Endodermal cell (in vitro differentiated cells): ENCODE measurements at regions not wholly inside any gene's neighbourhood (a gene's known extent, or its start where the extent isn't known, plus 50 kb on each side); places are given as distances from the start of the nearest gene placed in this dataset.

Experiments used
- DNase-seq: peaks from one replicate; pipeline ENCODE4 v3.0.0-alpha.2; 2017
- H3K27ac ChIP-seq: 2 replicates; pipeline ENCODE4 v1.5.1; 2013; ENCODE audit warnings: mild to moderate bottlenecking, low read depth, low read length, moderate library complexity
- H3K27me3 ChIP-seq: 2 replicates; pipeline ENCODE4 v1.6.1; 2013; ENCODE audit warnings: mild to moderate bottlenecking, low read length, moderate library complexity; ENCODE audit not compliant: insufficient read depth, control insufficient read depth, poor library complexity, severe bottlenecking
- H3K36me3 ChIP-seq: 2 replicates; pipeline ENCODE4 v1.7.0; 2013; ENCODE audit warnings: mild to moderate bottlenecking, low read length, moderate library complexity; ENCODE audit not compliant: control insufficient read depth, insufficient read depth
- H3K4me1 ChIP-seq: one replicate; pipeline ENCODE4 v1.7.0; 2013; ENCODE audit warnings: low read length; ENCODE audit not compliant: control insufficient read depth, insufficient read depth
- H3K4me3 ChIP-seq: 2 replicates; pipeline ENCODE4 v1.5.1; 2013; ENCODE audit warnings: mild to moderate bottlenecking, low read length, moderate library complexity
- H3K9ac ChIP-seq: 2 replicates; pipeline ENCODE4 v1.6.1; 2013; ENCODE audit warnings: mild to moderate bottlenecking, low read length, moderate library complexity; ENCODE audit not compliant: poor library complexity, severe bottlenecking; ENCODE audit errors: extremely low read depth
- H3K9me3 ChIP-seq: 2 replicates; pipeline ENCODE4 v1.6.1; 2013; ENCODE audit warnings: mild to moderate bottlenecking, low read length, moderate library complexity; ENCODE audit not compliant: control insufficient read depth
- H3K27ac Mint-ChIP-seq: 2 replicates; pipeline ENCODE4 v1.8.0; 2020; ENCODE audit warnings: mixed read lengths
- H3K27me3 Mint-ChIP-seq: 2 replicates; pipeline ENCODE4 v1.8.0; 2021; ENCODE audit warnings: mild to moderate bottlenecking, mixed read lengths; ENCODE audit not compliant: insufficient read depth
- H3K36me3 Mint-ChIP-seq: 2 replicates; pipeline ENCODE4 v1.8.0; 2020; ENCODE audit warnings: low read depth, mixed read lengths
- H3K4me1 Mint-ChIP-seq: 2 replicates; pipeline ENCODE4 v1.8.0; 2020; ENCODE audit warnings: mixed read lengths
- H3K4me3 Mint-ChIP-seq: 2 replicates; pipeline ENCODE4 v1.8.0; 2020; ENCODE audit warnings: mild to moderate bottlenecking, moderate library complexity, mixed read lengths
- H3K9me3 Mint-ChIP-seq: 2 replicates; pipeline ENCODE4 v1.8.0; 2020; ENCODE audit warnings: mild to moderate bottlenecking, mixed read lengths
- WGBS, 2 experiments: methylation state at CpG; one replicate each; pipeline versions ENCODE4 v1.1.5 to v1.1.7; 2013; ENCODE audit warnings: missing lambda C conversion rate in 2 of 2, mixed read lengths in 1 of 2; ENCODE audit not compliant: insufficient coverage in 1 of 2, insufficient read length in 1 of 2; 5-methylcytosine and 5-hydroxymethylcytosine counted together
- TF ChIP-seq, protein P1 (sequence below): fragments of 200-600 bp; sonication (generic); conservative IDR thresholded peaks from 2 replicates; pipeline ENCODE4 v1.5.0; 2021; ENCODE audit warnings: antibody characterized with exemption, mild to moderate bottlenecking

DNA sequence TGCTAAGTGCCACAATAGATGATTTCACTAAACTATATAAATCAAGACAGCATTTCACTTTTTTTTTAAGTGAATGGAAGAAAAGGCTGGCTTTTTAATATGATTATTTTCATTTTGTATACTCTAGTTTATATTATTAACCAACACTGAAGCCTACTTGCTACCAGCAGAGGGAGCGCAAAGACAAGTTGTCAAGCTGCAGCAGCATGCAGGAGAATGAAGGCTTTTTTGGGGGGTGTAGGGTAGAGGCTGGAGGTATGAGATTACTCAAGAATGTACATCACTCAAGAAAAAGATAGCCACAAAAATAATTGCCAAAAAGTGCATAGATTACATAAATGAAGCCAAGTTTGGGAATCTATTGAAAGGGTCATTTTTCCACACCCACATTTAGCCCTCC, 519.5 kb downstream of the FGF13 start:
- Histone ChIP-seq H3K36me3 (no peaks in the 10 kb centered on the region), H3K4me3 (no peak overlapping the region), H3K4me1 (no peaks in the 10 kb centered on the region), H3K27ac (no peak overlapping the region), H3K27me3 (no peaks in the 10 kb centered on the region), H3K9me3 (no peaks in the 10 kb centered on the region), H3K9ac (no peak overlapping the region)
- Mint-ChIP-seq H3K36me3 (no peaks in the 10 kb centered on the region), H3K4me1 (peaks cover 2% of the 10 kb centered on the region), H3K4me3 (no peak overlapping the region), H3K9me3 (peaks cover 16% of the 10 kb centered on the region), H3K27ac (no peak overlapping the region), H3K27me3 (no peaks in the 10 kb centered on the region)
- peak; percentile 71 for DNase-seq
- no CpG with 5 or more reads among the region's 1 CpG for WGBS, 2 experiments
- TF ChIP-seq, protein P1, sequence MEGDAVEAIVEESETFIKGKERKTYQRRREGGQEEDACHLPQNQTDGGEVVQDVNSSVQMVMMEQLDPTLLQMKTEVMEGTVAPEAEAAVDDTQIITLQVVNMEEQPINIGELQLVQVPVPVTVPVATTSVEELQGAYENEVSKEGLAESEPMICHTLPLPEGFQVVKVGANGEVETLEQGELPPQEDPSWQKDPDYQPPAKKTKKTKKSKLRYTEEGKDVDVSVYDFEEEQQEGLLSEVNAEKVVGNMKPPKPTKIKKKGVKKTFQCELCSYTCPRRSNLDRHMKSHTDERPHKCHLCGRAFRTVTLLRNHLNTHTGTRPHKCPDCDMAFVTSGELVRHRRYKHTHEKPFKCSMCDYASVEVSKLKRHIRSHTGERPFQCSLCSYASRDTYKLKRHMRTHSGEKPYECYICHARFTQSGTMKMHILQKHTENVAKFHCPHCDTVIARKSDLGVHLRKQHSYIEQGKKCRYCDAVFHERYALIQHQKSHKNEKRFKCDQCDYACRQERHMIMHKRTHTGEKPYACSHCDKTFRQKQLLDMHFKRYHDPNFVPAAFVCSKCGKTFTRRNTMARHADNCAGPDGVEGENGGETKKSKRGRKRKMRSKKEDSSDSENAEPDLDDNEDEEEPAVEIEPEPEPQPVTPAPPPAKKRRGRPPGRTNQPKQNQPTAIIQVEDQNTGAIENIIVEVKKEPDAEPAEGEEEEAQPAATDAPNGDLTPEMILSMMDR: peak; percentile 92

DNA sequence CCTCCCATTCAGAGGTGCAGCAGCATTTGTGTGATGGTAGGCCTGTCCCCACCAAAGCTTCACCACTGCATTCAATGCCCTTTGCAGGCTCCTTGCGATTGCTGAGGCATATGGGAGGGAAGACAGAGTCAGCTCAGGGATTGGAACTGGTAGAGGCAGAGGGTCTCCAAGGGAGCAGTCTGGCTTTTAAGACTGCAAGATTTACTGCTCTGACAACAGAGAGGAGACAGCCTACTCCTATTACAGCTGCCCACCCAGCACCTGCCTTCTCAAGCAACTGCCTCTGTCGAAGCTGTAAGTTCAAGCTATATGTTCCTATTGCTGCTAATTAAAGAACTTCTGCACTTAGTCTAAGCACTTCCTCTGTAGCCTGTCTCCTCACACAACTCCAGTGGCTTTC, 481.8 kb downstream of the FGF13 start:
- H3K27me3 Mint-ChIP-seq: no peaks in the 10 kb centered on the region
- H3K4me3 Mint-ChIP-seq: no peak overlapping the region
- H3K9me3 Mint-ChIP-seq: peaks cover 55% of the 10 kb centered on the region
- H3K36me3 ChIP-seq: peaks cover 15% of the 10 kb centered on the region
- no peaks in the 10 kb centered on the region for H3K4me1 ChIP-seq
- H3K9ac ChIP-seq: no peak overlapping the region
- no peak for DNase-seq
- H3K27ac ChIP-seq: no peak overlapping the region
- H3K4me1 Mint-ChIP-seq: no peaks in the 10 kb centered on the region
- 93% methylated on average over 2 of the region's 2 CpGs; no CpG with 5 or more reads in 1 of the 2 experiments for WGBS, 2 experiments
- H3K27me3 ChIP-seq: no peaks in the 10 kb centered on the region
- peaks cover 35% of the 10 kb centered on the region for H3K36me3 Mint-ChIP-seq
- peaks cover 24% of the 10 kb centered on the region for H3K9me3 ChIP-seq
- no peak overlapping the region for H3K27ac Mint-ChIP-seq
- TF ChIP-seq, protein P1: no peak
- H3K4me3 ChIP-seq: no peak overlapping the region

DNA sequence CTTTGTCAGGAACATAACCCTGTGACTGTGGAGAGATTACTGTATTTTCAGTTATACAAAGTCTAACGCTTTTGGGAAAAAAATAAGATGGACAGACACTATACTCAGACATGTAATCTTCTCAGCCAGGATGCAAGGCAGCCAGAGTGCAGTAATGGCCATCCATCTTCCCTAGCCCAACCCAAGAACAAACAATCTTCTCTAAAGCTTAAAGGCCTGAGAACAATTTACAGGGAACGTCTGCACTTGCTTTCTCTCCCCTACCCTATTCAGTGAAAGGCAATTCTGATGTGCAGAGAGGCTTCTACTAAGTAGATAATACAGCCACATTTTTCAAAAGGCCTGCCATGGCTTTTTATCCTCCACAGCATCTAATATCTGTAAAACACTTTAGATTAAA, 471.3 kb downstream of the FGF13 start:
- Histone ChIP-seq H3K27ac (no peak overlapping the region), H3K27me3 (no peaks in the 10 kb centered on the region), H3K9me3 (no peaks in the 10 kb centered on the region), H3K4me3 (no peak overlapping the region), H3K36me3 (peaks cover 5% of the 10 kb centered on the region), H3K9ac (no peak overlapping the region), H3K4me1 (no peaks in the 10 kb centered on the region)
- Mint-ChIP-seq H3K4me1 (peaks cover 24% of the 10 kb centered on the region), H3K4me3 (no peak overlapping the region), H3K27ac (no peak overlapping the region), H3K36me3 (peaks cover 7% of the 10 kb centered on the region), H3K9me3 (peaks cover 33% of the 10 kb centered on the region), H3K27me3 (no peaks in the 10 kb centered on the region)
- 95% methylated on average over 2 of the region's 2 CpGs; no CpG with 5 or more reads in 1 of the 2 experiments for WGBS, 2 experiments
- DNase-seq: no peak
- TF ChIP-seq, protein P1: no peak
